GM12892 (cell line): ENCODE measurements at regions not wholly inside any gene's neighbourhood (a gene's known extent, or its start where the extent isn't known, plus 50 kb on each side); places are given as distances from the start of the nearest gene placed in this dataset.

Source experiments
- POLR2A ChIP-seq: IDR thresholded peaks from 2 replicates; pipeline ENCODE4 v1.6.1; 2011; ENCODE audit warnings: low read depth, low read length, control low read depth
- POLR2AphosphoS5 ChIP-seq: IDR thresholded peaks from 2 replicates; pipeline ENCODE4 v1.6.1; 2011; ENCODE audit warnings: low read depth, low read length, control low read depth
- TAF1 ChIP-seq: IDR thresholded peaks from 2 replicates; pipeline ENCODE4 v1.6.1; 2011; ENCODE audit warnings: low read depth, mild to moderate bottlenecking, control low read depth, low read length, borderline replicate concordance

GRCh38 chr15:96767703-96768434, 437.4 kb downstream of the NR2F2 start:
- no peak for TF ChIP-seq TAF1
- TF ChIP-seq POLR2AphosphoS5 = no peak
- TF ChIP-seq POLR2A = no peak
